Right ventricle myocardium superior (tissue), 1 donor: ENCODE measurements at regions not wholly inside any gene's neighbourhood (a gene's known extent, or its start where the extent isn't known, plus 50 kb on each side); places are given as distances from the start of the nearest gene placed in this dataset.
"Not testable (repeated sequence)": the region's sequence is repeated elsewhere in the genome, so short reads cannot be mapped to it uniquely, and the experiment has no call there.

ENCODE experiments used
- ATAC-seq: fragments of 200-7000 bp; cut with Tn5 transposase; one replicate; pipeline ENCODE4 v1.9.1; 2020; ENCODE audit warnings: mild to moderate bottlenecking; ENCODE audit not compliant: poor library complexity
- DNase-seq: peaks from one replicate; pipeline ENCODE4 v3.0.0-alpha.2; 2020
- intact Hi-C: fragments of 100-400 bp; cut with DNase I; formaldehyde crosslinking; loops from one replicate; pipeline ENCODE4 v1.11.2; 2022
- donor health status: DM: no; HTN: yes; CAD: no; lungs with severe emphysema.

DNA sequence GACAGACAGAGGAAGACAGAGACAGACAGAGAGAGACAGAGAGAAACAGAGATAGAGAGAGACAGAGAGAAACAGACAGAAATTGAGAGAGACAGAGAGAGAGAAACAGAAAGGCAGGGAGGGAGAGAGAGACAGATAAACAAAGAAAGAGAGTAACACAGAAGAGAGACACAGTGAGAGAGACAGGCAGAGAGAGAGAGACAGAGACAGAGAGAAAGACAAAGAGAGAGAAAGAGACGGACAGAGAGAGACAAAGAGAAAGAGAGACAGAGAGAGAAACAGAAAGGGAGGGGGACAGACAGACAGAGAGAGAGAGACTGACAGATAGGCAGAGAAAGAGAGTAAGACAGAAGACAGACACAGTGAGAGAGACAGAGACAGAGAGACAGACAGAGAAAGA, 108.5 kb upstream of the ANKRD30BL start:
- intact Hi-C loops: no loop called here
- ATAC-seq (no peak), DNase-seq (no peak)

DNA sequence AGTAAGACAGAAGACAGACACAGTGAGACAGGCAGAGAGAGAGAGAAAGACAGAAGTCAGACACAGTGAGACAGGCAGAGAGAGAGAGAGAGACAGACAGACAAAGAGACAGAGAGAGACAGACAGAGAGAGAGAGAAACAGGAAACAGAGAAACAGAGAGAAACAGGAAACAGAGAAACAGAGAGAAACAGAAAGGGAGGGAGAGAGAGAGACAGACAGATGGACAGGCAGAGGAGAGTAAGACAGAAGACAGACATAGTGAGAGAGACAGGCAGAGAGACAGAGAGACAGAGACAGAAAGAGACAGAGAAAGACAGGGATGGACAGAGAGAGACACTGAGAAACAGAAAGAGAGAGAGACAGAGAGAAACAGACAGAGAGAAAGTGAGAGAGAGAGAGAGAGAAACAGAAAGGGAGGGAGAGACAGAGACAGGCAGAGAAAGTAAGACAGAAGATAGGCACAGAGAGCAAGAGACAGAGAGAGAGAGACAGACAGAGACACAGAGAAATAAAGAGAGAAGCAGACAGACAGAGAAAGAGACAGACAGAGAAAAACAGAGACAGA, 109.3 kb upstream of the ANKRD30BL start:
- DNase-seq: no peak
- intact Hi-C loops: no loop called here
- ATAC-seq: no peak

DNA sequence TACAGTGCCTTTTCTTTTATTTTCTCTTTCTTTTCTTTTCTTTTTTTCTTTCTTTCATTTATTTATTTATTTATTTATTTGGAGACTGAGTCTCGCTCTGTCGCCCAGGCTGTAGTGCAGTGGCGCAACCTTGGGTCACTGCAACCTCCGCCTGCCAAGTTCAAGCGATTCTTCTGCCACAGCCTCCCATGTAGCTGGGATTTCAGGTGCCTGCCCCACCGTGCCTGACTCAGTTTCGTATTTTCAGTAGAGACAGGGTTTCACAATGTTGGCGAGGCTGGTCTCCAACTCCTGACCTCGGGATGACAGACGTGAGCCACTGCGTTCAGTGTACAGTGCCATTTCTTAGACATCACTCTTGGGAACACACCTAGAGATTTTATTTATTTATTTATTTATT, 110.0 kb upstream of the ANKRD30BL start:
- not testable (repeated sequence) for ATAC-seq

DNA sequence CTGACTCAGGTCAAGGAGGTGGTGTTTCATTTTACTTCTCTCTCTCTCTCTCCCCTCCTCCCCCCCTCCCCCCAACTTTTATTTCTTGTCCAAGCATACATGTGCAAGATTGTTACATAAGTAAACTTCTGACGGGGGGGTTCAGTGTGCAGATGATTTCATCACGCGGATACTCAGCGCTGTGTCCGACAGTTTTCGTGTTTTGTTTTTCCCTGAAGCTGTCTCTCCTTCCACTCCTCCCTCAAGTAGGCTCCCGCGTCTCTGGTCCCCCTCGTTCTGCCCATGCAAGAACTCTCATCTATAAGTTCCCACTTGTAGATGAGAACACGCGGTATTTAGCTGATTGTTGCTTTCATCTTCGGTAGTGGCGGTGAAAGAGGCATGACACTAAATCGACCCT, 111.0 kb upstream of the ANKRD30BL start:
- intact Hi-C loops: no loop called here
- ATAC-seq (no peak), DNase-seq (no peak)

More for the DNA sequence above, 110.0 kb upstream of the ANKRD30BL start:
- DNase-seq, intact Hi-C loops: not testable (repeated sequence)

DNA sequence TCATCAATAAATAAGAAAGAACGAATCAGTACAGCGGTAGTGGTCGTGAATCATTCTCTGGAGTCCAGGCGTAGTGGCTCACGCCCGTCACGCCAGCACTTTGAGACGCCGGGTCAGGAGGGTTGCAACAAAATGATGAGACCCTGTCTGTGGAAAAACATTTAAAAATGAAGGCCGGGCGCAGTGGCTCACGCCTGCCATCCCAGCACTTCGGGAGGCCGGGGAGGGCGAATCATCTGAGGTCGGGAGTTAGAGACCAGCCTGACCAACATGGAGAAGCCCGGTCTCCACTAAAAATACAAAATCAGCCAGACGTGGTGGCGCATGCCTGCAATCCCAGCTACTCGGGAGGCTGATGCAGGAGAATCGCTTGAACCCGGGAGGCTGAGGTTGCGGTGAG, 111.8 kb upstream of the ANKRD30BL start:
- ATAC-seq, intact Hi-C loops, DNase-seq: not testable (repeated sequence)

DNA sequence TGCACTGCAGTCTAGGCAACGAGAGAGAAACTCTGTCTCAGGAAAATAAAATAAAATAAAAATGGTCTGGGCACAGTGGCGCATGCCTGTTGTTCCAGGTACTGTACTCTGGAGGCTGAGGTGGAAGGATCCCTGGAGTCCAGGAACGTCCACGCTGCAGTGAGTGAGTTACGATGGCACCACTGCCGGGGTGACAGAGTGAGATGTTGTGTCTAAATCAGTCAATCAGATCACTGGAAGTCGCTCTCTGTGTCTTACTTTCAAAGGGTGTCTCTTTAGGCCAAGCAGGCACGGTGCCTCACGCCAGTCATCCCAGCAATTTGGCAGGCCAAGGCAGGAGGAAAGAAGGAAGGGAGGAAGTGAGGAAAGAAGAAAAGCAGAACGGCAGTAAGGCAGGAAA, 112.2 kb upstream of the ANKRD30BL start:
- intact Hi-C loops: no loop called here
- DNase-seq (no peak), ATAC-seq (no peak)

DNA sequence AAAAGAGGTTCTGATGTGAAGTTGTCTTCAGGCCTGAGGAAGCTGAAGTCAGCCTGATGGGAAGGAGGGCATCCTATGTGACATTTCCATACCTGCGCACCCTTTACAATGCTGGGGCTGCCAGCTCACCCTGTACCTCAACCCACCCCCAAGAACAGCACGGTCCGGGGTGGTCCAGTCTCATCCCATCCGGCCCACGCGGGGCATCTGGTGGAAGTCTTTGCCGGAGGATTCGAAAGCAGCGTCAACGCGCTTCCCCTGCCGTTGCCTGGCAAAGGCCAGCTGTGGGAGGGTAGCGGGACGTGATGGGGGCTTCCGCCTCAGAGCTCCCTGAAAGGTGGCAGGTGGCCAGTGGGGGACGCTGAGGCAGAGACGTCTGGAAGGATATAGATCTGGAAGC, 113.6 kb upstream of the ANKRD30BL start:
- ATAC-seq (no peak), DNase-seq (no peak)
- intact Hi-C loops: no loop called here

DNA sequence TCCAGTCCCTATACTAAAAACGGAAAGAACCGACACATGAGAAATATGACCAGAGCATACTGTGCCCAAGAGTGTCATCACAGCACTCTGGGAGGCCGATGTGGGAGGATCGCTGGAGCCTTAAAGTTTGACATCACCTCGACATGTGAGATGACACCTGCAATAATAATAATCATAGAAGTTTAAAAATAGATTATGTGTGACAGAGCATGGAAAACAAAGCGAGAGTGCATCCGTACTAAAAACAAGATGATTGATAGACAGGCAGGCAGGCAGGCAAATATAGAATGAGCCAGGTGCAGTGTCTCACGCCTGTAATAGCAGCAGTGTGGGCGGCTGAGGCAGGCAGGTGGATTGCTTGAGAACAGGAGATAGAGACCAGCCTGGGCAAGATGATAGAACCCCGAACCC, 114.8 kb upstream of the ANKRD30BL start:
- ATAC-seq (no peak), DNase-seq (no peak)
- intact Hi-C loops: no loop called here

DNA sequence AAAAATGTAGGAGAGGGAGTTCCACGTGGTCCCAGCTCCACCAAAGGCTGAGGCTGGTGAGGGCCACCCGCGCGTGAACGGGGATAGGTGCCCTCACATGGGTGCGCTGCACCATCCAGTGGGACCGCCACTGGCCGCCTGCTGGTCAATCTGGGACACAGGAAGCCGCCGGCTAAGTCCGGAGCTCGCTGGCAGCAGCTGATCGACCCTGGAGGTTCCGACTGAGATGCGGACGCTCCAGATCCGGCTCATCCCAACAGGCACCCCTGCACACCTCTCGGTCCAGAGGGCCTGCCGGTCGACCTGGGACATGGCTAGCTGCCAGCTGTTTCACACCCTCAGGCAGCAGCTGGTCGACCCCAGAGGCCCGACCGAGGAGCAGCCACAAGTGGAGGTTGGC, 116.5 kb upstream of the ANKRD30BL start:
- no peak for DNase-seq
- no peak for ATAC-seq
- intact Hi-C loops: no loop called here

DNA sequence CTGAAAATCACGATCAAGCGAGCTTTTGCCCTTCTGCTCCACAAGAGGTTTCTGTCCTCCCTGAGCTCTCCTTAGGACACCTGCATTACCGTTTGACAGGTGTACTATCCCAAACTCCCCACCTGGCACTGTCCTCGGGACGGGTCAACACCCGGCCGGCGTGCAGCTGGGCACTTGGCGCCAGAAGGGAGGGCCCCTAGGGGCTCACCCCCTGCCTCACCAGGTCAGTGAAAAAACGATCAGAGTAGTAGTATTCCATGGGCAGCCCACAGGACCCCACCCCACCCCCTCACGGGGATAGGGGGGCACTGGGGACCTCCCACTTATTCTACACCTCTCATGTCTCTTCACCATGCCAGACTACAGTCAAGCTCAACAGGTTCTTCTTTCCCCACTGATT, 117.6 kb upstream of the ANKRD30BL start:
- intact Hi-C loops: no loop called here
- DNase-seq (no peak), ATAC-seq (no peak)

DNA sequence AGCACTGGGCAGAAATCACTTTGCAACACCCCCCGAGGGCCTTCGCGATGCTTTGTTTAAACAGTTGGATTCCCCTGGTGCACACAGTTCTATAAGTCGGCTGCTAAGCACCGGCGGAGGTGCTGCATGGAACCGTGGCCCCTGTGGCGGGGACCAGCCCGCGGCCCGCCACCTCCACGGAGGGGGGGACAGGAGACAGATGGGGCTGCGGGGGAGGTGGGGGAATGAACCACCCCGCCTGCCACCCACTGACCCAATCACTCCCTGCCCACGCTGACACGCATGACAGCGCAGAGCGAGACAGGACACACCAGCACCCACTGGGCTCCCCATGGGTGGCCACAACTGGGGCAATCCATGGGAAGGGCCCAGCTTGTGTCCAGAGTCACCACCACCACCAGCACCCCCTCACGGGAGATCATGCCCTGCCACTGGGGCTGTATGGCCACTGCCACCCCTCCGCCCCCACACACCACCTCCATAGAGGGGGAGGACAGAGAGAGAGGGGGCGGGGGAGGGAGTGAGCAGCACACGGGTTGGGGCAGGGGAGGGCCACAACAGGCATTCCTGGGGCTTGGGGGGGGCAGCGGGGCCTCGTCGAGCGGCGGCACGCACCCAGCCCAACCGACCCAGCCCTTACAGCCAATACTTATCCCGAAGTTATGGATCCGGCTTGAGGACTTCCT, 118.3 kb upstream of the ANKRD30BL start:
- intact Hi-C loops: no loop called here
- DNase-seq (no peak), ATAC-seq (no peak)

DNA sequence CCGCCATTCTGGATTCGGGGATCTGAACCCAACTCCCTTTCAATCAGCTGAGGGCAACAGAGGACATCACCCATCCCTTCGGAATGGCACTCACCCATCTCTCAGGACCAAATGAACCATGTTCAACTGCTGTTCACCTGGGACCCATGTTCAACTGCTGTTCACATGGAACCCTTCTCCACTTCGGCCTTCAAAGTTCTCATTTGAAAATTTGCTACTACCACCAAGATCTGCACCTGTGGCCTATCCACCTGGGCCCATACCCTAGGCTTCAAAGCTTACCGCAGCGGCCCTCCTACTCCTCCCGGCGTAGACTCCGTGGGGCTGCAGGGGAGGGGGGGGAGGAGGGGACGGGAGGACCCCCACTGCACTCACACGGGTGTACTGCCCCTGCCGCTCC, 119.2 kb upstream of the ANKRD30BL start:
- no peak for ATAC-seq
- no peak for DNase-seq
- intact Hi-C loops: no loop called here

DNA sequence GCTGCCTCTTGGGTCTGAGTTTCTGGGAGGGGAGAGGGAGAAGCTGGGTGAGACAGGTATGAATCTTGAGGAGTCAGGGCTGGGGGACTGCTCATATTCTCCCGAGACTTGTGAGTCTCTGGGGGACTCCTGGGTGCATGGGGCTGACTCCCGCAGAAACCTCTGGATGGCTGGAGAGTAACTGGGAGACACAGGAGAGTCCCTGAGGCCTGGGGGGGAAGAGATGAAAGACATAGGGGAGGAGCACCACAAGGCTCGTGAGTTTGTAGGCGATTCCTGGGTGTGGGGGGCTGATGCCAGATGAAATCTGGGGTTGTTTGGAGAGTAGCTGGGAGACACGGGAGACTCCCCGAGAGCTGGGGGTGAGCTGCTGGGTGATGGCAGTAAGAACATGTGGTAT, 120.4 kb upstream of the ANKRD30BL start:
- DNase-seq, ATAC-seq, intact Hi-C loops: not testable (repeated sequence)

DNA sequence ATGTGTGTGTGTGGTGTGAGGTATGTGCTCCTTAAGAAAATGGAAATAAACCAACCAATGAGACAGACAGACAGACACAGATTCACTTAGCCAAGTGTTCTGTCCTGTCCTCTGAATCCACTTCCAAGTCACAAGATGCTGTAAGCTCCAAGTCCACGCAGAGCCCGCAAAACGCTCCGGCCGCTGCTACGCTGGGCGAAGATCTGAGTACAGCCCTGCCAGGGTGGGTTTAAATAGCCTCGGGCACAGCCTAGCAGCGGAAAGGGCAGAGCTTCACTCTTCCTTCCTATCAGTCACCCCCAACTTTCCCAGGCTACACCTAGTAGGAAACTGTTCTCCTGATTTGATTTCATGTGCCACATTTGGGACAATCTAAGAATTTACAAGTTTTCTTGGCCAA, 121.2 kb upstream of the ANKRD30BL start:
- intact Hi-C loops: no loop called here
- ATAC-seq (no peak), DNase-seq (no peak)

DNA sequence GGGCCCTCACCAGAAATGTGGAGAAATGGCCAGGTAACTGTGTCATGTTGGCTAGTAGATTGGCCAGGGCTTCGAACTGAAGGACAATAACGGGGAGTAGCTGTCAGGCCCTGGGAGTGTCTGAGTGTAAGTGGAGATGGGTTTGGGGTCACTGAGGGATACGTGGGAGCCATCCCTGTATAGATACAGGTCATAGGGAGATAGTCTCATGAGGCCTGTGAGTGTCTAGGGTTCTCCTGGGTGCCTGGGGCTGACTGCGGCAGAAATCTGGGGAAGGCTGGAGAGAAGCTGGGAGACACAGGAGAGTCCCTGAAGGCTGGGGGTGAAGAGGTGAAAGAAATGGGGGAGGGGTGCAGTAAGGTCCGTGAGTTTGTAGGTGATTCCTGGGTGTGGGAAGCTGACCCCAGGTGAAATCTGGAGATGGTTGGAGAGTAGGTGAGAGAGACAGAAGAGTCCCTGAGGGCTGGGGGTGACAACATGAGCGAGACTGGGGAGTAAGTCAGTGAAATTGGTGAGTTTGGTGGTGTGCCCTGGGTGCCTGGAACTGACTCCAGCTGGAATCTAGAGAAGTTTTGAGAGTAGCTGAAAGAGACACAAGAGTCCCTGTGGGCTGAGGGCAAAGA, 124.6 kb upstream of the ANKRD30BL start:
- ATAC-seq, DNase-seq, intact Hi-C loops: not testable (repeated sequence)

DNA sequence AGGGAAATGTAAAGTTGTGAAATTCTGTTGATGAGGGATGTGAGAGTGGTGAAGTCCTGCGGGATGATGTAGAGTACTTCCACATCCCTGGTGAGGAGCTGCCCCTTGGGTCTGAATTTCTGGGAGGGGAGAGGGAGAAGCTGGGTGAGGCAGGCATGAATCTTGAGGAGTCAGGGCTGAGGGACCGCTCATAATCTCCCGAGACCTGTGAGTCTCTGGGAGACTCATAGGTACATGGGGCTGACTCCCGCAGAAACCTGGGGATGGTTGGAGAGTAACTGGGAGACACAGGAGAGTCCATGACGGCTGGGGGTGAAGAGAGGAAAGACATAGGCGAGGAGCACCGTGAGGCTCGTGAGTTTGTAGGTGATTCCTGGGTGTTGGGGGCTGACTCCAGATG, 126.2 kb upstream of the ANKRD30BL start:
- DNase-seq, ATAC-seq, intact Hi-C loops: not testable (repeated sequence)

DNA sequence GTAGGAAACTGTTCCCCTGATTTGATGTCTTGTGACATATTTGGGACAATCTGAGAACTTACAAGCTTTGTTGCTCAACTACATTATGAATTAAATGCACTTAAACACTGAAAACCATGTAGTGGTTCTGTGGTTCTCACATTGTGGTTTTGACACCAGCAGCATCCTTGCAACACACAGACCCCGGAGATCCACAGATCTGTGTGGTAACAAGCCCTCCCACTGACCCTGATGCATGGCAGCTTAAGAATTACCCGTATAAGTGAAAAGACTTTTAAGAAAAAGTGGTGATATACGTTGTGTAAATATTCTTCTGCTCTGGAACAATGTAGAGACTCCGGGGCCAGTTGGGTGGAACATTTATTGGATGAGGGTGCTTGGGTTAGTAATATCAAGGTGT, 127.4 kb upstream of the ANKRD30BL start:
- DNase-seq, ATAC-seq, intact Hi-C loops: not testable (repeated sequence)

DNA sequence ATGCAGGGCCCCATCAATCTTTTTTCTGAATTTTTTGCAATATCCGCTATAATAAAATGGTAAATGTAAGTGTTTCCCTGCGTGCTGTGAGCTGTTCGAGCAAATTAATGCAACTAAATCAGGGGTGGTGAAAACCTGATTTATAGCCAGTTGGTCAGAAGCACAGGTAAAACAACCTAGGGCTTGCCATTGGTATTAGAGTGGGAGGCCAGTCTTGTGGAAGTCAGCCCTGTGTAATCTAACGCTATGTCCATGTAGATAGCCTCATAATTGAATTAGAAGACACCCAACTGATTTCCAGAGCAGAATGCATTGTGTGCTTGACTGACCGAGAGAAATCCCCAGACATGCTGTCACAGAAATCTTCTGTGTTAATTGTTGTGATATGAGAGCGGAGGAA, 126.8 kb upstream of the GPR39 start:
- intact Hi-C loops, ATAC-seq, DNase-seq: not testable (repeated sequence)

DNA sequence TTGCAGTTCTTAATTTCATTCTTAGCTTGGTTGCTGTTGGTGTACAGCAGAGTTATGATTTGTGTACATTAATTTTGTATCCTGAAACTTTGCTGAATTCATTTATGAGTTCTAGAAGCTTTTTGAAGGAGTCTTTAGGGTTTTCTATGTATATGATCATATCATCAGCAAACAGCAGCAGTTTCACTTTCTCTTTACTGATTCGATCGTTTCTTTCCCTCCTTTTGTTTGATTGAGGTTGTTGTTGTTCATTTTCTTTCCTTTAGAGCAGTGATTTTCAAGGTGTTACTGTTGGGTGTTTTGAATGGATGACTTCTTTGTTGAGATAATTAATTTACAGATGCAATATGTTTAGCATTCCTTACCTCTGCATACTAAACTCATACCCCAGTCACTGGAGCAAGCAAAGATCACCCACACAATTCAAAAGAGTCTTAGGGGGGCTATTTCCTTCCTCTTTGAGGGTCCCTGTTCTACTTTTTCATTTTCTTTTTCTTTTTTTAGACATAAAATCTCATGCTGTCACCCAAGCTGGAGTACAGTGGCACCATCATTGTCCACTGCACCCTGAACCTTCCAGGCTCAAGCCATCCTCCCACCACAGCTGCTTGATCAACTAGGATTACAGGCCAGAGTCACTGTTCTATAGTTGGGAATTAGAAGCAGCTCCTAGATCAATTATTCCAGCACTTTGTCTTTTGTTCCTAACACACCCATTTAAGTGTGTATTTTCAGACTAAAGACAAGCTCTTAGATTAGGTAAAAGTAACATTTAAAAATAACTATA, 115.8 kb upstream of the GPR39 start:
- intact Hi-C loops, DNase-seq, ATAC-seq: not testable (repeated sequence)
